ENCODE measurements at regions not wholly inside any gene's neighbourhood (a gene's known extent, or its start where the extent isn't known, plus 50 kb on each side); places are given as distances from the start of the nearest gene placed in this dataset.

- Histone ChIP-seq H3K9me3 (ENCODE audit: low read length) (no peaks in the 10 kb centered on the region), H3K4me3 (ENCODE audit: low read length) (no peak overlapping the region), H3K79me2 (ENCODE audit: low read length) (no peaks in the 10 kb centered on the region), H2AFZ (ENCODE audit: low read length) (no peak overlapping the region), H3K9ac (ENCODE audit: low read length) (no peak overlapping the region), H3K27me3 (ENCODE audit: low read length) (no peaks in the 10 kb centered on the region), H3K27ac (ENCODE audit: low read length) (no peak overlapping the region), H4K20me1 (ENCODE audit: low read length) (no peaks in the 10 kb centered on the region), H3K4me1 (ENCODE audit: insufficient read depth, low read length) (no peaks in the 10 kb centered on the region), H3K36me3 (ENCODE audit: low read depth, low read length) (no peaks in the 10 kb centered on the region), H3F3A (ENCODE audit: low read length, unreplicated experiment) (no peaks in the 10 kb centered on the region), H3K4me2 (ENCODE audit: low read length) (no peak overlapping the region), H3K9me2 (replicated peaks; ENCODE audit: low read length) (no peaks in the 10 kb centered on the region)
- POLR2A ChIA-PET (ENCODE audit: unreplicated experiment) = no interaction called here
- no TSS peak for BruUV-seq (replicated peaks)
- no peak for TF ChIP-seq EZH2phosphoT487 (IDR thresholded peaks at IDR 0.05; ENCODE audit: borderline replicate concordance, low read length)
- TF ChIP-seq CTCF (conservative IDR thresholded peaks at IDR 0.05; ENCODE audit: low read depth, low read length) = peak; percentile 45; the same call in 1 of the 2 replicates
- intact Hi-C loops (cut with micrococcal nuclease) = no loop called here
- DNase-seq (peak; percentile 27), ATAC-seq (peak; percentile 42)
- CTCF ChIA-PET = interaction anchor here (0.6 kb wide), 1 partner anchor 154 kb away, joined by 3 read pairs; no protein-coding TSS in a partner anchor
Measured at GRCh38 chr18:41899535-41899934, 55.5 kb upstream of the PIK3C3 start.

GRCh38 chr18:41893432-41893831 is 61.6 kb upstream of the PIK3C3 start:
- CTCF ChIA-PET = no interaction called here
- Histone ChIP-seq H3F3A (ENCODE audit: low read length, unreplicated experiment) (no peaks in the 10 kb centered on the region), H3K9ac (ENCODE audit: low read length) (no peak overlapping the region), H3K36me3 (ENCODE audit: low read depth, low read length) (no peaks in the 10 kb centered on the region), H3K9me3 (ENCODE audit: low read length) (no peaks in the 10 kb centered on the region), H3K27me3 (ENCODE audit: low read length) (no peaks in the 10 kb centered on the region), H3K27ac (ENCODE audit: low read length) (no peak overlapping the region), H3K4me2 (ENCODE audit: low read length) (no peak overlapping the region), H3K9me2 (replicated peaks; ENCODE audit: low read length) (no peaks in the 10 kb centered on the region), H3K4me1 (ENCODE audit: insufficient read depth, low read length) (no peaks in the 10 kb centered on the region), H3K4me3 (ENCODE audit: low read length) (no peak overlapping the region), H4K20me1 (ENCODE audit: low read length) (no peaks in the 10 kb centered on the region), H2AFZ (ENCODE audit: low read length) (no peak overlapping the region), H3K79me2 (ENCODE audit: low read length) (no peaks in the 10 kb centered on the region)
- no peak for DNase-seq
- TF ChIP-seq EZH2 (IDR thresholded peaks at IDR 0.05; ENCODE audit: low read length, unreplicated experiment) (no peak), CTCF (conservative IDR thresholded peaks at IDR 0.05; ENCODE audit: low read depth, low read length) (no peak)
- no peak for ATAC-seq
- intact Hi-C loops (cut with micrococcal nuclease) = no loop called here
- POLR2A ChIA-PET (ENCODE audit: unreplicated experiment) = no interaction called here
- no TSS peak for BruUV-seq (replicated peaks)

DNA sequence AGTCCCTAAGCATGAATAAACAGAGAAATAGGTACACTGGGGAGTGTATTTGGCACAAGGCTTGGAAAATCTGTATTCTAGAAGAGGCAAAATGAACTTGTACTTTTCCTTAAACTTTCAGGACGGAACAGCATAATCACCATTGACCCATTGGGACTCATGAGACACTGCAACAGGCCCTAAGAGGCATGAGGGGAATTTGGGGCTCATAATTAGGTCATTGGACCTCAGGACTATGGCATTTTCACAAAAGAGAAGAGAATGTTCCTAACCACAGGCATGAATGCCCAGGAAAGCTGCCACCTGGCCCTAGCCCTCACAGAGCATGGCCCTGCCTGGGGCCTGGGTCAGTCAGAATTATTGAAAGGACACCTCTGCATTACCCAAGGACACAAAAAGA is 67.9 kb upstream of the PIK3C3 start:
- no peak for DNase-seq
- no peak overlapping the region for H3K4me3 ChIP-seq (ENCODE audit: low read length)
- H3K27ac ChIP-seq (ENCODE audit: low read length) = no peak overlapping the region
- ChIA-PET CTCF (no interaction called here), POLR2A (ENCODE audit: unreplicated experiment) (no interaction called here)
- H4K20me1 ChIP-seq (ENCODE audit: low read length) = no peaks in the 10 kb centered on the region
- intact Hi-C loops (cut with micrococcal nuclease) = no loop called here
- no peaks in the 10 kb centered on the region for H3K79me2 ChIP-seq (ENCODE audit: low read length)
- no peak overlapping the region for H2AFZ ChIP-seq (ENCODE audit: low read length)
- ATAC-seq = no peak
- H3K9me2 ChIP-seq (replicated peaks; ENCODE audit: low read length) = no peaks in the 10 kb centered on the region
- no peaks in the 10 kb centered on the region for H3K36me3 ChIP-seq (ENCODE audit: low read depth, low read length)
- no peak overlapping the region for H3K9ac ChIP-seq (ENCODE audit: low read length)
- TF ChIP-seq EZH2 (IDR thresholded peaks at IDR 0.05; ENCODE audit: low read length, unreplicated experiment) (no peak), EZH2phosphoT487 (IDR thresholded peaks at IDR 0.05; ENCODE audit: borderline replicate concordance, low read length) (no peak), CTCF (conservative IDR thresholded peaks at IDR 0.05; ENCODE audit: low read depth, low read length) (no peak)
- H3K4me1 ChIP-seq (ENCODE audit: insufficient read depth, low read length) = no peaks in the 10 kb centered on the region
- H3K4me2 ChIP-seq (ENCODE audit: low read length) = no peak overlapping the region
- no peaks in the 10 kb centered on the region for H3K27me3 ChIP-seq (ENCODE audit: low read length)
- no TSS peak for BruUV-seq (replicated peaks)
- no peaks in the 10 kb centered on the region for H3K9me3 ChIP-seq (ENCODE audit: low read length)
- H3F3A ChIP-seq (ENCODE audit: low read length, unreplicated experiment) = no peaks in the 10 kb centered on the region
